Skeletal muscle tissue (tissue), 3 donors: ENCODE measurements at regions not wholly inside any gene's neighbourhood (a gene's known extent, or its start where the extent isn't known, plus 50 kb on each side); places are given as distances from the start of the nearest gene placed in this dataset.

Experiments
- H3K27ac ChIP-seq: one replicate; pipeline ENCODE4 v1.7.0; 2013; ENCODE audit warnings: mild to moderate bottlenecking, low read depth, low read length, inconsistent platforms
- H3K27me3 ChIP-seq, 3 donors: one replicate each; pipeline ENCODE4 v1.7.0; 2013; ENCODE audit warnings: low read length in 3 of 3; ENCODE audit not compliant: control insufficient read depth in 3 of 3, insufficient read depth in 3 of 3
- H3K36me3 ChIP-seq, 3 donors: one replicate each; pipeline ENCODE4 v1.7.0; 2013; ENCODE audit warnings: low read length in 3 of 3; ENCODE audit not compliant: control insufficient read depth in 3 of 3, insufficient read depth in 3 of 3
- H3K4me1 ChIP-seq, 3 donors: one replicate each; pipeline ENCODE4 v1.7.0; 2013; ENCODE audit warnings: low read length in 3 of 3, mild to moderate bottlenecking in 3 of 3; ENCODE audit not compliant: control insufficient read depth in 3 of 3, insufficient read depth in 3 of 3
- H3K4me3 ChIP-seq, 3 donors: one replicate each; pipeline ENCODE4 v1.7.0; 2013; ENCODE audit warnings: low read length in 3 of 3
- H3K9ac ChIP-seq, 3 donors: one replicate each; pipeline ENCODE4 v1.7.0; 2013; ENCODE audit warnings: low read length in 3 of 3, mild to moderate bottlenecking in 3 of 3, moderate library complexity in 2 of 3, low read depth in 1 of 3
- H3K9me3 ChIP-seq, 3 donors: one replicate each; pipeline ENCODE4 v1.7.0; 2013; ENCODE audit warnings: low read length in 3 of 3; ENCODE audit not compliant: control insufficient read depth in 3 of 3
- donor health status: Osteomylitis.

GRCh38 chr7:115410434-115410820 is 488.5 kb downstream of the MDFIC start:
- H3K27ac ChIP-seq: no peak overlapping the region
- no peaks in the 10 kb centered on the region for H3K36me3 ChIP-seq
- H3K27me3 ChIP-seq: no peaks in the 10 kb centered on the region
- no peak overlapping the region for H3K9ac ChIP-seq
- no peaks in the 10 kb centered on the region for H3K9me3 ChIP-seq
- H3K4me1 ChIP-seq: no peaks in the 10 kb centered on the region
- no peak overlapping the region for H3K4me3 ChIP-seq

DNA sequence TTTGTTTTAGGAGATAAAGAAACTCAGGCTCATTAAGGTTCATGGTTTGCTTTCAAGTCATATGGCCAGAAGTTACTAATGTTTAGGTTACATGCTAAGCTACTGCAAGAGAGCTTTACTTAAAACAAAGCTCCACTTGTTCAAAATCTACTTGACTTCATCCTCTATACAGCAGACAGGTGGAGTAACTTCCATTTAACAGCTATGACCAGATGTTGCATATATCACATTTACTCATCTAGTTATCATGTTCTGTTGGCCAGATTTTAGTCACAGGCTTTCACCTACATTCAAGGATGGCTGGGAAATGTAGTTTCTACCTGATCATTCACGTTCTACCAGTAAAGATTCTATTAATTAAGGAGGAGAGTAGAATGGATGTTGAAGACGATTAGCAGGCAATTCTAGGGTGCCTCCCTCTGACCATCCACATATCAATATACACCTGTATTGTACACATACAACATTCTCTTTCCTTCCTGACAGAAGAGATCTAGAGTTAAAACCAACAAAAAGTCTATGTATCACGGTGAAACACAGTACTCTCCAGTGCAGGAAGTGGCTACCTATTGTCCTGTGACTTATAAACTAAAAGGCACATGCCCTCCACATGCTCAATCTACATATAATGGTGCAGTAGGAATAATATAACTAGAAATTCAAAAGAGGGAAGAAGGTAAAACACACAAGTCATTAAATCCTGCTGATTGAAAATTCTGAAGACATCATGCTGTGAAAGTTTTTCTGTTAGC is 488.0 kb downstream of the MDFIC start:
- Histone ChIP-seq H3K9me3 (no peaks in the 10 kb centered on the region), H3K9ac (no peak overlapping the region), H3K4me3 (no peak overlapping the region), H3K27ac (no peak overlapping the region), H3K27me3 (no peaks in the 10 kb centered on the region), H3K4me1 (no peaks in the 10 kb centered on the region), H3K36me3 (no peaks in the 10 kb centered on the region)

GRCh38 chr7:115406219-115406618 is 484.3 kb downstream of the MDFIC start:
- H3K9ac ChIP-seq: no peak overlapping the region
- no peaks in the 10 kb centered on the region for H3K4me1 ChIP-seq
- H3K27ac ChIP-seq: no peak overlapping the region
- no peaks in the 10 kb centered on the region for H3K36me3 ChIP-seq
- no peaks in the 10 kb centered on the region for H3K9me3 ChIP-seq
- H3K27me3 ChIP-seq: no peaks in the 10 kb centered on the region
- H3K4me3 ChIP-seq: no peak overlapping the region

- Histone ChIP-seq H3K36me3 (no peaks in the 10 kb centered on the region), H3K27me3 (no peaks in the 10 kb centered on the region), H3K4me3 (no peak overlapping the region), H3K9me3 (no peaks in the 10 kb centered on the region), H3K4me1 (no peaks in the 10 kb centered on the region), H3K9ac (no peak overlapping the region), H3K27ac (no peak overlapping the region)
Measured at GRCh38 chr7:115387137-115387536, 465.2 kb downstream of the MDFIC start.

GRCh38 chr7:115379321-115379720 is 457.4 kb downstream of the MDFIC start:
- H3K9me3 ChIP-seq: no peaks in the 10 kb centered on the region
- H3K9ac ChIP-seq: no peak overlapping the region
- no peak overlapping the region for H3K4me3 ChIP-seq
- no peaks in the 10 kb centered on the region for H3K27me3 ChIP-seq
- no peaks in the 10 kb centered on the region for H3K4me1 ChIP-seq
- no peaks in the 10 kb centered on the region for H3K36me3 ChIP-seq
- H3K27ac ChIP-seq: no peak overlapping the region

- Histone ChIP-seq H3K4me1 (no peaks in the 10 kb centered on the region), H3K9me3 (no peaks in the 10 kb centered on the region), H3K36me3 (no peaks in the 10 kb centered on the region), H3K27ac (no peak overlapping the region), H3K9ac (no peak overlapping the region), H3K27me3 (no peaks in the 10 kb centered on the region), H3K4me3 (no peak overlapping the region)
Measured at GRCh38 chr7:115368998-115369397, 447.1 kb downstream of the MDFIC start.

- Histone ChIP-seq H3K27ac (no peak overlapping the region), H3K9me3 (no peaks in the 10 kb centered on the region), H3K9ac (no peak overlapping the region), H3K36me3 (no peaks in the 10 kb centered on the region), H3K27me3 (no peaks in the 10 kb centered on the region), H3K4me1 (no peaks in the 10 kb centered on the region), H3K4me3 (no peak overlapping the region)
Measured at GRCh38 chr7:115363916-115364315, 442.0 kb downstream of the MDFIC start.

GRCh38 chr7:115359955-115360354 is 438.1 kb downstream of the MDFIC start:
- no peak overlapping the region for H3K9ac ChIP-seq
- no peak overlapping the region for H3K27ac ChIP-seq
- no peaks in the 10 kb centered on the region for H3K4me1 ChIP-seq
- no peaks in the 10 kb centered on the region for H3K27me3 ChIP-seq
- no peaks in the 10 kb centered on the region for H3K9me3 ChIP-seq
- no peaks in the 10 kb centered on the region for H3K36me3 ChIP-seq
- no peak overlapping the region for H3K4me3 ChIP-seq

DNA sequence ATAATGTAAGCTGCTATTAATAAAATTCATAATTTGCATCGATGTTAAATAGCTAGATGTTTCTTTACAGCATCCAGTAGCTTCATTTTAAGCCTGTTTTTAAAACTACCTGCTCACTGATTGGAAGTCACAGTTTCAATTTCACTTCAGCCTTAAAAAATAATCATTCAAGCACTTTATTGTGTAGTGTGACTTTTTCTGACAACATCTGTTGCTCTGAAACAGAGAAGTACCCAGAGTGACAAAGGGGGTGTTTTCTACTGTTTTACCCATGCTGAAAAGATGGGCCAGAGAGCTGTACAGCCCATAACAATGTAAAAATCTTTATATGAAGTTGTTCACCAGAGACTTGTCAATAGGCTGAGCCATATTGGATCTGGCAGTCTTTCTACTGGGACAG is 437.2 kb downstream of the MDFIC start:
- Histone ChIP-seq H3K27ac (no peak overlapping the region), H3K36me3 (no peaks in the 10 kb centered on the region), H3K4me1 (no peaks in the 10 kb centered on the region), H3K27me3 (no peaks in the 10 kb centered on the region), H3K9ac (no peak overlapping the region), H3K4me3 (no peak overlapping the region), H3K9me3 (no peaks in the 10 kb centered on the region)

- no peak overlapping the region for H3K9ac ChIP-seq
- no peak overlapping the region for H3K4me3 ChIP-seq
- H3K9me3 ChIP-seq: no peaks in the 10 kb centered on the region
- no peaks in the 10 kb centered on the region for H3K36me3 ChIP-seq
- H3K4me1 ChIP-seq: no peaks in the 10 kb centered on the region
- no peaks in the 10 kb centered on the region for H3K27me3 ChIP-seq
- H3K27ac ChIP-seq: no peak overlapping the region
Measured at GRCh38 chr7:115357703-115357999, 435.8 kb downstream of the MDFIC start.
